Caco-2 (cell line): ENCODE measurements at regions not wholly inside any gene's neighbourhood (a gene's known extent, or its start where the extent isn't known, plus 50 kb on each side); places are given as distances from the start of the nearest gene placed in this dataset.
"Not testable (repeated sequence)": the region's sequence is repeated elsewhere in the genome, so short reads cannot be mapped to it uniquely, and the experiment has no call there.

Experiments used
- BruUV-seq: library from RNA; stranded (reverse); fragments of 400-500 nt; replicated peaks from 2 replicates; lab custom pipeline; 2021; lab: Mats Ljungman, UMichigan
- CTCF ChIA-PET: fragments of 300-600 bp; sonication (Branson Sonifier 250); formaldehyde crosslinking; loops from one replicate; lab custom pipeline; 2022; ENCODE audit warnings: antibody characterized with exemption; lab: Charles Lee
- POLR2A ChIA-PET: fragments of 300-600 bp; sonication (Branson Sonifier 250); formaldehyde crosslinking; loops from one replicate; lab custom pipeline; 2022; ENCODE audit warnings: antibody characterized with exemption; lab: Charles Lee
- DNase-seq, 2 experiments: peaks; one replicate each; pipeline versions ENCODE4 v3.0.0 to v3.0.0-alpha.2; 2020 to 2022
- H3K27me3 ChIP-seq: replicated peaks from 2 replicates; pipeline ENCODE4 v1.6.0; 2011; ENCODE audit warnings: low read length; ENCODE audit not compliant: control insufficient read depth, insufficient read depth
- H3K36me3 ChIP-seq: 2 replicates; pipeline ENCODE4 v1.5.1; 2011; ENCODE audit warnings: low read length; ENCODE audit not compliant: control insufficient read depth, insufficient read depth
- H3K4me1 ChIP-seq: fragments of 250-450 bp; sonication (Bioruptor Pico); 2 replicates; pipeline ENCODE4 v1.5.1; 2020; ENCODE audit warnings: mild to moderate bottlenecking
- H3K4me3 ChIP-seq: 2 replicates; pipeline ENCODE4 v1.5.1; 2011; ENCODE audit warnings: low read depth, mild to moderate bottlenecking, control low read depth, low read length
- H3K9me3 ChIP-seq: fragments of 250-450 bp; sonication (Bioruptor Pico); 2 replicates; pipeline ENCODE4 v1.5.1; 2020; ENCODE audit warnings: mild to moderate bottlenecking, moderate library complexity
- H3K27ac Mint-ChIP-seq: one replicate; pipeline ENCODE4 v1.8.0; 2022; ENCODE audit warnings: mixed read lengths; ENCODE audit not compliant: unreplicated experiment
- H3K27me3 Mint-ChIP-seq: one replicate; pipeline ENCODE4 v1.8.0; 2022; ENCODE audit warnings: mixed read lengths; ENCODE audit not compliant: insufficient read depth, unreplicated experiment
- H3K36me3 Mint-ChIP-seq: one replicate; pipeline ENCODE4 v1.8.0; 2022; ENCODE audit warnings: mild to moderate bottlenecking, mixed read lengths; ENCODE audit not compliant: insufficient read depth, unreplicated experiment
- H3K4me1 Mint-ChIP-seq: one replicate; pipeline ENCODE4 v1.8.0; 2022; ENCODE audit warnings: low read depth, mixed read lengths; ENCODE audit not compliant: unreplicated experiment
- H3K4me3 Mint-ChIP-seq: one replicate; pipeline ENCODE4 v1.8.0; 2022; ENCODE audit warnings: mild to moderate bottlenecking, moderate library complexity, mixed read lengths; ENCODE audit not compliant: unreplicated experiment
- H3K9me3 Mint-ChIP-seq: one replicate; pipeline ENCODE4 v1.8.0; 2022; ENCODE audit warnings: mixed read lengths; ENCODE audit not compliant: unreplicated experiment
- CTCF ChIP-seq, 2 experiments: fragments of 200-600 bp in 1 of 2; IDR thresholded peaks; 1 replicate in 1 of 2; 2 replicates in 1 of 2; pipeline versions ENCODE4 v1.5.1 to v1.8.0; 2011 to 2022; ENCODE audit warnings: antibody characterized with exemption in 1 of 2, control low read depth in 1 of 2, inconsistent platforms in 1 of 2, low read depth in 1 of 2, low read length in 1 of 2, mild to moderate bottlenecking in 1 of 2, moderate library complexity in 1 of 2; ENCODE audit not compliant: insufficient read depth in 1 of 2, severe bottlenecking in 1 of 2, unreplicated experiment in 1 of 2
- intact Hi-C: fragments of 100-400 bp; cut with micrococcal nuclease; formaldehyde crosslinking; loops from one replicate; pipeline ENCODE4 v1.10.0; 2022; ENCODE audit not compliant: unreplicated experiment

- intact Hi-C loops: no loop called here
- no peaks in the 10 kb centered on the region for H3K36me3 ChIP-seq
- Mint-ChIP-seq H3K9me3 (peaks cover 11% of the 10 kb centered on the region), H3K4me3 (no peak overlapping the region), H3K4me1 (no peaks in the 10 kb centered on the region), H3K27me3 (no peaks in the 10 kb centered on the region), H3K27ac (no peak overlapping the region), H3K36me3 (no peaks in the 10 kb centered on the region)
- ChIA-PET POLR2A (no interaction called here), CTCF (no interaction called here)
- BruUV-seq: no TSS peak
- no peaks in the 10 kb centered on the region for H3K27me3 ChIP-seq
- no peak overlapping the region for H3K4me3 ChIP-seq
- no peak for TF ChIP-seq CTCF (IDR thresholded peaks at IDR 0.05; ENCODE audit: insufficient read depth in 1 of 2, low read depth in 1 of 2, low read length in 1 of 2, severe bottlenecking in 1 of 2, unreplicated experiment in 1 of 2)
- H3K4me1 ChIP-seq: no peaks in the 10 kb centered on the region
- H3K9me3 ChIP-seq: no peaks in the 10 kb centered on the region
- DNase-seq: no peak
Observed at GRCh38 chr1:57532299-57532698, 108.4 kb upstream of the DAB1 start.

- H3K36me3 Mint-ChIP-seq, H3K4me3 ChIP-seq, H3K9me3 ChIP-seq, DNase-seq, H3K4me1 ChIP-seq, H3K4me3 Mint-ChIP-seq, BruUV-seq, H3K36me3 ChIP-seq, H3K27ac Mint-ChIP-seq, H3K27me3 Mint-ChIP-seq, H3K27me3 ChIP-seq, CTCF ChIA-PET, intact Hi-C loops, H3K4me1 Mint-ChIP-seq, POLR2A ChIA-PET: not testable (repeated sequence)
- H3K9me3 Mint-ChIP-seq: peaks cover 11% of the 10 kb centered on the region
Observed at GRCh38 chr1:57530911-57531260, 107.0 kb upstream of the DAB1 start.

- H3K4me1 ChIP-seq: no peaks in the 10 kb centered on the region
- POLR2A ChIA-PET: no interaction called here
- H3K9me3 ChIP-seq: no peaks in the 10 kb centered on the region
- TF ChIP-seq CTCF (IDR thresholded peaks at IDR 0.05; ENCODE audit: insufficient read depth in 1 of 2, low read depth in 1 of 2, low read length in 1 of 2, severe bottlenecking in 1 of 2, unreplicated experiment in 1 of 2): no peak
- H3K4me3 ChIP-seq: no peak overlapping the region
- H3K4me3 Mint-ChIP-seq: no peak overlapping the region
- no peak for DNase-seq
- peaks cover 1% of the 10 kb centered on the region for H3K27me3 Mint-ChIP-seq
- H3K4me1 Mint-ChIP-seq: no peaks in the 10 kb centered on the region
- H3K36me3 ChIP-seq: no peaks in the 10 kb centered on the region
- CTCF ChIA-PET: no interaction called here
- peaks cover 11% of the 10 kb centered on the region for H3K9me3 Mint-ChIP-seq
- H3K27me3 ChIP-seq: no peaks in the 10 kb centered on the region
- intact Hi-C loops: no loop called here
- H3K36me3 Mint-ChIP-seq: no peaks in the 10 kb centered on the region
- BruUV-seq: no TSS peak
- no peak overlapping the region for H3K27ac Mint-ChIP-seq
Observed at GRCh38 chr1:57530206-57530910, 106.5 kb upstream of the DAB1 start.
